ENCODE measurements at regions not wholly inside any gene's neighbourhood (a gene's known extent, or its start where the extent isn't known, plus 50 kb on each side); places are given as distances from the start of the nearest gene placed in this dataset.

GRCh38 chr7:131945313-131945911, 389.0 kb upstream of the PODXL start:
- TF ChIP-seq POLR2A (IDR thresholded peaks at IDR 0.05) (no peak), CTCF (IDR thresholded peaks at IDR 0.05) (peak; percentile 71 to 95 (median 86))
- ATAC-seq = peak; percentile 40

GRCh38 chr7:131944556-131945069, 388.2 kb upstream of the PODXL start:
- H3K4me3 ChIP-seq = no peak overlapping the region
- TF ChIP-seq CTCF (IDR thresholded peaks at IDR 0.05) (no peak), POLR2A (IDR thresholded peaks at IDR 0.05) (no peak), POLR2AphosphoS5 (IDR thresholded peaks at IDR 0.05) (no peak), EP300 (IDR thresholded peaks at IDR 0.05) (no peak)
- no peaks in the 10 kb centered on the region for H3K9me3 ChIP-seq
- H3K4me1 ChIP-seq = peaks cover 0 to 30% (median 10%) of the 10 kb centered on the region in 3 donors
- peaks cover 36% of the 10 kb centered on the region for H3K27me3 ChIP-seq
- WGBS, 2 donors (ENCODE audit: low coverage in 1 of 2) = 100% methylated on average over 1 of the region's 8 CpGs
- H3K36me3 ChIP-seq = no peaks in the 10 kb centered on the region
- no peak for ATAC-seq
- H3K27ac ChIP-seq = no peak overlapping the region

More at GRCh38 chr7:131945313-131945911, 389.0 kb upstream of the PODXL start:
- H3K27me3 ChIP-seq = peaks cover 36% of the 10 kb centered on the region
- H3K27ac ChIP-seq = no peak overlapping the region
- no peaks in the 10 kb centered on the region for H3K9me3 ChIP-seq
- H3K4me3 ChIP-seq = peak overlapping the region in 1 of 2 donors; percentile 43
- WGBS, 2 donors (ENCODE audit: low coverage in 1 of 2) = 6% methylated on average over 7 of the region's 39 CpGs; no CpG with 5 or more reads in 1 of the 2 donors
- H3K4me1 ChIP-seq = peaks cover 0 to 38% (median 10%) of the 10 kb centered on the region in 3 donors
- H3K36me3 ChIP-seq = no peaks in the 10 kb centered on the region

GRCh38 chr7:131943646-131944045, 387.2 kb upstream of the PODXL start:
- no peak overlapping the region for H3K27ac ChIP-seq
- TF ChIP-seq EP300 (IDR thresholded peaks at IDR 0.05) = no peak
- ATAC-seq = no peak
- H3K4me3 ChIP-seq = no peak overlapping the region
- H3K36me3 ChIP-seq = no peaks in the 10 kb centered on the region
- WGBS, 2 donors (ENCODE audit: low coverage in 1 of 2) = 82% methylated on average over 7 of the region's 7 CpGs; no CpG with 5 or more reads in 1 of the 2 donors
- H3K9me3 ChIP-seq = no peaks in the 10 kb centered on the region
- H3K4me1 ChIP-seq = peaks cover 0 to 22% (median 4%) of the 10 kb centered on the region in 3 donors
- peaks cover 36% of the 10 kb centered on the region for H3K27me3 ChIP-seq

GRCh38 chr7:131943211-131943610, 386.8 kb upstream of the PODXL start:
- Histone ChIP-seq H3K27me3 (peaks cover 36% of the 10 kb centered on the region), H3K4me1 (peaks cover 0 to 17% (median 2%) of the 10 kb centered on the region in 3 donors), H3K4me3 (no peak overlapping the region), H3K27ac (no peak overlapping the region), H3K36me3 (no peaks in the 10 kb centered on the region), H3K9me3 (no peaks in the 10 kb centered on the region)
- TF ChIP-seq POLR2A (IDR thresholded peaks at IDR 0.05) (no peak), CTCF (IDR thresholded peaks at IDR 0.05) (no peak), EP300 (IDR thresholded peaks at IDR 0.05) (no peak), POLR2AphosphoS5 (IDR thresholded peaks at IDR 0.05) (no peak)
- WGBS, 2 donors (ENCODE audit: low coverage in 1 of 2) = 73 to 100% methylated on average over 1 to 2 of the region's 4 CpGs
- no peak for ATAC-seq

GRCh38 chr7:131942287-131943150, 386.1 kb upstream of the PODXL start:
- H3K27me3 ChIP-seq = peaks cover 36% of the 10 kb centered on the region
- H3K36me3 ChIP-seq = no peaks in the 10 kb centered on the region
- no peak for TF ChIP-seq CTCF (IDR thresholded peaks at IDR 0.05)
- TF ChIP-seq EP300 (IDR thresholded peaks at IDR 0.05) = no peak
- TF ChIP-seq POLR2A (IDR thresholded peaks at IDR 0.05) = no peak
- TF ChIP-seq POLR2AphosphoS5 (IDR thresholded peaks at IDR 0.05) = no peak
- H3K4me3 ChIP-seq = no peak overlapping the region
- peaks cover 0 to 12% (median 0%) of the 10 kb centered on the region in 3 donors for H3K4me1 ChIP-seq
- WGBS, 2 donors (ENCODE audit: low coverage in 1 of 2) = 84 to 95% methylated on average over 10 to 11 of the region's 11 CpGs
- no peak overlapping the region for H3K27ac ChIP-seq
- ATAC-seq = no peak
- no peaks in the 10 kb centered on the region for H3K9me3 ChIP-seq

Data from gastroesophageal sphincter (tissue), 4 donors.